ENCODE measurements at regions not wholly inside any gene's neighbourhood (a gene's known extent, or its start where the extent isn't known, plus 50 kb on each side); places are given as distances from the start of the nearest gene placed in this dataset.

- Histone ChIP-seq H2BK15ac (ENCODE audit: low read depth, poor library complexity, severe bottlenecking) (no peak overlapping the region), H3K23ac (ENCODE audit: low read length in 2 of 2) (no peak overlapping the region), H3K79me1 (replicated peaks; ENCODE audit: low read length, poor library complexity, severe bottlenecking) (no peaks in the 10 kb centered on the region), H2BK5ac (ENCODE audit: low read depth, low read length, poor library complexity, severe bottlenecking) (no peak overlapping the region), H3K4ac (ENCODE audit: low read depth in 1 of 2, low read length in 2 of 2) (no peak overlapping the region), H3K9me3 (ENCODE audit: control insufficient read depth, low read length) (no peaks in the 10 kb centered on the region), H3K4me2 (ENCODE audit: low read length, poor library complexity, severe bottlenecking) (no peak overlapping the region), H4K91ac (ENCODE audit: low read length) (no peak overlapping the region), H3K27me3 (ENCODE audit: control insufficient read depth in 1 of 2, insufficient read depth in 1 of 2, low read length in 2 of 2) (peaks cover 0 to 12% of the 10 kb centered on the region in 2 experiments), H2BK120ac (ENCODE audit: low read depth, low read length) (no peak overlapping the region), H3K18ac (ENCODE audit: low read depth in 1 of 2, low read length in 2 of 2) (no peak overlapping the region), H2AK5ac (ENCODE audit: low read length, severe bottlenecking) (no peak overlapping the region), H3K9ac (ENCODE audit: low read length) (no peak overlapping the region), H3K36me3 (ENCODE audit: control insufficient read depth in 1 of 2, insufficient read depth in 2 of 2, low read depth in 1 of 2, low read length in 2 of 2) (no peaks in the 10 kb centered on the region), H3K14ac (ENCODE audit: low read length in 2 of 2) (no peak overlapping the region), H3K4me1 (ENCODE audit: control insufficient read depth, insufficient read depth, low read depth, low read length) (no peaks in the 10 kb centered on the region), H3K4me3 (ENCODE audit: insufficient read depth in 1 of 2, low read depth in 1 of 2, low read length in 2 of 2) (no peak overlapping the region), H4K8ac (ENCODE audit: low read length) (no peak overlapping the region), H2BK12ac (ENCODE audit: low read length in 2 of 2) (no peak overlapping the region), H3K27ac (ENCODE audit: low read length, poor library complexity, severe bottlenecking) (no peak overlapping the region), H2AFZ (ENCODE audit: low read depth, low read length) (no peak overlapping the region)
- DNase-seq = no peak
- 67% methylated on average over 1 of the region's 2 CpGs for WGBS
Measured at GRCh38 chr11:92154110-92154509, 70.5 kb upstream of the FAT3 start.

DNA sequence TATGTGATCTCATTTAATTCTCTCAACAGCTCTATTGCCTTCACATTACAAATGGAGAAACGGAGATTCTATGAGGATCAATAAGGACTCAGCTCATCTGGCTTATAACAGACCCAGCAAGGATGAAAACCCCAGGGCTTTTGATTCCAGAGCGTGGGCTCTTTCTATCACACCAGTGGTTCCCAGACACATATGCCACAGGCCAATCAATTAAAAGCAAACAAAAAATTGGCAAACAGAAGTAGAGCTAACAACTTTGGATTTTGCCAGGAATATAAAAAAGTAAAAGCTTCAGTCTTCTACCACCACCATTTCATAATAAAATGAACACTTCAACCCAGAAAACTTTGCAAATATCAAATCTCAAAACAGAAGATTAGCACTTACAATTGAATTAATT is 71.1 kb upstream of the FAT3 start:
- Histone ChIP-seq H3K4ac (ENCODE audit: low read depth in 1 of 2, low read length in 2 of 2) (no peak overlapping the region), H2AFZ (ENCODE audit: low read depth, low read length) (no peak overlapping the region), H3K14ac (ENCODE audit: low read length in 2 of 2) (no peak overlapping the region), H4K91ac (ENCODE audit: low read length) (no peak overlapping the region), H3K23ac (ENCODE audit: low read length in 2 of 2) (no peak overlapping the region), H2BK120ac (ENCODE audit: low read depth, low read length) (no peak overlapping the region), H2BK5ac (ENCODE audit: low read depth, low read length, poor library complexity, severe bottlenecking) (no peak overlapping the region), H4K8ac (ENCODE audit: low read length) (no peak overlapping the region), H3K36me3 (ENCODE audit: control insufficient read depth in 1 of 2, insufficient read depth in 2 of 2, low read depth in 1 of 2, low read length in 2 of 2) (no peaks in the 10 kb centered on the region), H3K4me3 (ENCODE audit: insufficient read depth in 1 of 2, low read depth in 1 of 2, low read length in 2 of 2) (no peak overlapping the region), H2BK12ac (ENCODE audit: low read length in 2 of 2) (no peak overlapping the region), H3K79me1 (replicated peaks; ENCODE audit: low read length, poor library complexity, severe bottlenecking) (no peaks in the 10 kb centered on the region), H3K9me3 (ENCODE audit: control insufficient read depth, low read length) (no peaks in the 10 kb centered on the region), H3K27ac (ENCODE audit: low read length, poor library complexity, severe bottlenecking) (no peak overlapping the region), H2BK15ac (ENCODE audit: low read depth, poor library complexity, severe bottlenecking) (no peak overlapping the region), H3K4me1 (ENCODE audit: control insufficient read depth, insufficient read depth, low read depth, low read length) (no peaks in the 10 kb centered on the region), H3K4me2 (ENCODE audit: low read length, poor library complexity, severe bottlenecking) (no peak overlapping the region), H2AK5ac (ENCODE audit: low read length, severe bottlenecking) (no peak overlapping the region), H3K27me3 (ENCODE audit: control insufficient read depth in 1 of 2, insufficient read depth in 1 of 2, low read length in 2 of 2) (peaks cover 0 to 12% of the 10 kb centered on the region in 2 experiments), H3K9ac (ENCODE audit: low read length) (no peak overlapping the region), H3K18ac (ENCODE audit: low read depth in 1 of 2, low read length in 2 of 2) (no peak overlapping the region)
- 69% methylated on average over 2 of the region's 2 CpGs for WGBS
- no peak for DNase-seq

DNA sequence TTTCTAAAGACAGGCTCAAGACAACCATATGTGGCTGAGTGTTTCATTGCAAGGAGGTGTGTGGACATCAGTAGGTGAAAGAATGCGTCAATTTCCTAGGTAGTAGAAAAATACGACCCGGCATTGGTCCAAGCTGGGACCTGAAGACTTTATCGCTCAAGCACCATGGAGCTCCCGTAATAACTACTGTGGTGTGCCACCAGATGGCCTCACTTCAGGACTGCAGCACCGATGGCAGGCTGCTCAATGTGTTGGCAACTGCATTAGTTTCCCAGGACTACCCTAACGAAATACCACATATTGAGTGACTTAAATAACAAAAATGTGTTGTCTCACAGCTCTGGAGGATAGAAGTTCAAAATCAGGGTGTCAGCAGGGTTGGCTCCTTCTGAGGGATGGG is 72.4 kb upstream of the FAT3 start:
- Histone ChIP-seq H3K23ac (ENCODE audit: low read length in 2 of 2) (no peak overlapping the region), H3K4me1 (ENCODE audit: control insufficient read depth, insufficient read depth, low read depth, low read length) (no peaks in the 10 kb centered on the region), H3K36me3 (ENCODE audit: control insufficient read depth in 1 of 2, insufficient read depth in 2 of 2, low read depth in 1 of 2, low read length in 2 of 2) (no peaks in the 10 kb centered on the region), H3K4me2 (ENCODE audit: low read length, poor library complexity, severe bottlenecking) (no peak overlapping the region), H2BK12ac (ENCODE audit: low read length in 2 of 2) (no peak overlapping the region), H3K79me1 (replicated peaks; ENCODE audit: low read length, poor library complexity, severe bottlenecking) (no peaks in the 10 kb centered on the region), H3K27me3 (ENCODE audit: control insufficient read depth in 1 of 2, insufficient read depth in 1 of 2, low read length in 2 of 2) (peaks cover 0 to 12% of the 10 kb centered on the region in 2 experiments), H3K9ac (ENCODE audit: low read length) (no peak overlapping the region), H3K14ac (ENCODE audit: low read length in 2 of 2) (no peak overlapping the region), H4K91ac (ENCODE audit: low read length) (no peak overlapping the region), H2BK120ac (ENCODE audit: low read depth, low read length) (no peak overlapping the region), H2AFZ (ENCODE audit: low read depth, low read length) (no peak overlapping the region), H3K18ac (ENCODE audit: low read depth in 1 of 2, low read length in 2 of 2) (no peak overlapping the region), H3K4me3 (ENCODE audit: insufficient read depth in 1 of 2, low read depth in 1 of 2, low read length in 2 of 2) (no peak overlapping the region), H3K27ac (ENCODE audit: low read length, poor library complexity, severe bottlenecking) (no peak overlapping the region), H3K9me3 (ENCODE audit: control insufficient read depth, low read length) (no peaks in the 10 kb centered on the region), H4K8ac (ENCODE audit: low read length) (no peak overlapping the region), H2AK5ac (ENCODE audit: low read length, severe bottlenecking) (no peak overlapping the region), H3K4ac (ENCODE audit: low read depth in 1 of 2, low read length in 2 of 2) (no peak overlapping the region), H2BK5ac (ENCODE audit: low read depth, low read length, poor library complexity, severe bottlenecking) (no peak overlapping the region), H2BK15ac (ENCODE audit: low read depth, poor library complexity, severe bottlenecking) (no peak overlapping the region)
- no peak for DNase-seq
- 66% methylated on average over 6 of the region's 7 CpGs for WGBS

DNA sequence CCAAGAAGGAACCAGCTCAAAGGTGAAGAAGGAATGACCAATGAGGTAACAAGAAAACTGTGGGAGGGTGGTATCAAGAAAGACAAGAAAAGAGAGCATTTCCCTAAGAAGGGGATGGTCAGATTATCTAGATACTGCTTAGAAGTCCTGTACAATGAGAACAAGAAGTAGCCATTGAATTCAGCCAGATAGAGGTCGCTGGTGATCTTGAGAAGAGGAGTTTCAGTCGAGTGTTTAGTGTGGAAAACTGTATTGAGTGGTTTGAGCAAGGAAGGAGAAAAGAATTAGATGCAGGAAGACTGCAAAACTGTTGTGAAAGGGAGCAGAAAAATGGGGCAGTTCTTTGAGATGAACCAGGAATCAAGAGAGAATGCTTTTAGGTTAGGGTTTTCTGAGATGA is 74.6 kb upstream of the FAT3 start:
- H3K4me3 ChIP-seq (ENCODE audit: insufficient read depth in 1 of 2, low read depth in 1 of 2, low read length in 2 of 2) = no peak overlapping the region
- H3K4ac ChIP-seq (ENCODE audit: low read depth in 1 of 2, low read length in 2 of 2) = no peak overlapping the region
- no peaks in the 10 kb centered on the region for H3K79me1 ChIP-seq (replicated peaks; ENCODE audit: low read length, poor library complexity, severe bottlenecking)
- H3K23ac ChIP-seq (ENCODE audit: low read length in 2 of 2) = no peak overlapping the region
- H3K14ac ChIP-seq (ENCODE audit: low read length in 2 of 2) = no peak overlapping the region
- H2AK5ac ChIP-seq (ENCODE audit: low read length, severe bottlenecking) = no peak overlapping the region
- no peak overlapping the region for H2BK5ac ChIP-seq (ENCODE audit: low read depth, low read length, poor library complexity, severe bottlenecking)
- no peak overlapping the region for H2BK120ac ChIP-seq (ENCODE audit: low read depth, low read length)
- peaks cover 0 to 12% of the 10 kb centered on the region in 2 experiments for H3K27me3 ChIP-seq (ENCODE audit: control insufficient read depth in 1 of 2, insufficient read depth in 1 of 2, low read length in 2 of 2)
- WGBS = 38% methylated on average over 2 of the region's 2 CpGs
- no peak overlapping the region for H2BK15ac ChIP-seq (ENCODE audit: low read depth, poor library complexity, severe bottlenecking)
- H2AFZ ChIP-seq (ENCODE audit: low read depth, low read length) = no peak overlapping the region
- no peak overlapping the region for H2BK12ac ChIP-seq (ENCODE audit: low read length in 2 of 2)
- no peaks in the 10 kb centered on the region for H3K36me3 ChIP-seq (ENCODE audit: control insufficient read depth in 1 of 2, insufficient read depth in 2 of 2, low read depth in 1 of 2, low read length in 2 of 2)
- no peak overlapping the region for H4K91ac ChIP-seq (ENCODE audit: low read length)
- no peak overlapping the region for H4K8ac ChIP-seq (ENCODE audit: low read length)
- no peak overlapping the region for H3K27ac ChIP-seq (ENCODE audit: low read length, poor library complexity, severe bottlenecking)
- no peaks in the 10 kb centered on the region for H3K9me3 ChIP-seq (ENCODE audit: control insufficient read depth, low read length)
- no peak for DNase-seq
- H3K4me1 ChIP-seq (ENCODE audit: control insufficient read depth, insufficient read depth, low read depth, low read length) = no peaks in the 10 kb centered on the region
- H3K18ac ChIP-seq (ENCODE audit: low read depth in 1 of 2, low read length in 2 of 2) = no peak overlapping the region
- H3K9ac ChIP-seq (ENCODE audit: low read length) = no peak overlapping the region
- no peak overlapping the region for H3K4me2 ChIP-seq (ENCODE audit: low read length, poor library complexity, severe bottlenecking)

Data from mesenchymal stem cell (in vitro differentiated cells and primary cell).